AG09309 (cell line): ENCODE measurements at regions not wholly inside any gene's neighbourhood (a gene's known extent, or its start where the extent isn't known, plus 50 kb on each side); places are given as distances from the start of the nearest gene placed in this dataset.

Experiments
- DNase-seq: peaks from one replicate; pipeline ENCODE4 v3.0.0-alpha.2; 2010; ENCODE audit warnings: low read depth
- H3K4me3 ChIP-seq: 2 replicates; pipeline ENCODE4 v1.5.1; 2011; ENCODE audit warnings: mild to moderate bottlenecking, low read depth, low read length, moderate library complexity; ENCODE audit not compliant: control insufficient read depth
- TF ChIP-seq, protein P1 (sequence below): IDR thresholded peaks from 2 replicates; pipeline ENCODE4 v1.5.1; 2011; ENCODE audit warnings: mild to moderate bottlenecking, low read depth, low read length, inconsistent platforms; ENCODE audit not compliant: insufficient read depth, control insufficient read depth; ENCODE audit errors: missing control alignments

GRCh38 chr4:58456727-58457384, 1346.7 kb upstream of the IGFBP7 start:
- H3K4me3 ChIP-seq: no peak overlapping the region
- no peak for DNase-seq
- TF ChIP-seq, protein P1, sequence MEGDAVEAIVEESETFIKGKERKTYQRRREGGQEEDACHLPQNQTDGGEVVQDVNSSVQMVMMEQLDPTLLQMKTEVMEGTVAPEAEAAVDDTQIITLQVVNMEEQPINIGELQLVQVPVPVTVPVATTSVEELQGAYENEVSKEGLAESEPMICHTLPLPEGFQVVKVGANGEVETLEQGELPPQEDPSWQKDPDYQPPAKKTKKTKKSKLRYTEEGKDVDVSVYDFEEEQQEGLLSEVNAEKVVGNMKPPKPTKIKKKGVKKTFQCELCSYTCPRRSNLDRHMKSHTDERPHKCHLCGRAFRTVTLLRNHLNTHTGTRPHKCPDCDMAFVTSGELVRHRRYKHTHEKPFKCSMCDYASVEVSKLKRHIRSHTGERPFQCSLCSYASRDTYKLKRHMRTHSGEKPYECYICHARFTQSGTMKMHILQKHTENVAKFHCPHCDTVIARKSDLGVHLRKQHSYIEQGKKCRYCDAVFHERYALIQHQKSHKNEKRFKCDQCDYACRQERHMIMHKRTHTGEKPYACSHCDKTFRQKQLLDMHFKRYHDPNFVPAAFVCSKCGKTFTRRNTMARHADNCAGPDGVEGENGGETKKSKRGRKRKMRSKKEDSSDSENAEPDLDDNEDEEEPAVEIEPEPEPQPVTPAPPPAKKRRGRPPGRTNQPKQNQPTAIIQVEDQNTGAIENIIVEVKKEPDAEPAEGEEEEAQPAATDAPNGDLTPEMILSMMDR: no peak

DNA sequence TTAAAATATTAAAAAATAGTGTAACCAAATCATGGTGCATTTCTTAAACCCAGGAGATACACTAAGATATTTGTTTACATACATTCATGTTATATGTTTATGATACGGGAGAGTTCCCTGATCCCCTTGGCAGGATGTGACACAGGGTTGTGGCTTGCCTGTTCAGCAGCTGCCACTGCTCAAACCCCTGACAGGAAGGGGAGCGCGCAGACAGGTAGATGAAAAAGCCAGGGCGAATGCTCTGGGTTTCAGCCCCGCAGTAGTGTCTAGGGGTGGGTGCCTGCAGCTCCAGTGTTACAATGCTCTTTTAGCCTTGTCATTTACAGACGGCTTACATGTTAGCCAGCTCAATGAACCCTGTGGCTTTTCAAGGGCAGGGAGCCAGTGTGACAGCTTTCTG, 1343.8 kb upstream of the IGFBP7 start:
- DNase-seq: no peak
- TF ChIP-seq, protein P1: no peak
- no peak overlapping the region for H3K4me3 ChIP-seq

DNA sequence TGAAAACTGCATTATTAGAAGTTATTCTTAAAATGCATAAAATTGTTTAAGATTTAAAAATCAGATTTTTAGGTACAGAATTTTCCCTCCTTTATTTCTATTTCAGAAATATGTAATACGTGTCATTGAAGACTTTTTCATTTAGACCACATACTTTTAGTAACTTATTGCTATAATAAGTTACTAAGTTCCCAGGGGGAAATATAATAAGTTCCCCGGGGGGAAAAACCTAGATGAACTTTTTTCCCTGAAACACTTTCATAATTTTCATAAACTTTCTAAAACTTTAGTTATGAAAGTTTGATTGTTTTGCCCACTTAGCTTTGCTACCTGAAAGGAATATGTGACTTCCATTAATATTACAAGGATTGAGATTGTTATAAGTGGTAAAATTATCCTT, 1341.5 kb upstream of the IGFBP7 start:
- no peak overlapping the region for H3K4me3 ChIP-seq
- DNase-seq: no peak
- TF ChIP-seq, protein P1: no peak

DNA sequence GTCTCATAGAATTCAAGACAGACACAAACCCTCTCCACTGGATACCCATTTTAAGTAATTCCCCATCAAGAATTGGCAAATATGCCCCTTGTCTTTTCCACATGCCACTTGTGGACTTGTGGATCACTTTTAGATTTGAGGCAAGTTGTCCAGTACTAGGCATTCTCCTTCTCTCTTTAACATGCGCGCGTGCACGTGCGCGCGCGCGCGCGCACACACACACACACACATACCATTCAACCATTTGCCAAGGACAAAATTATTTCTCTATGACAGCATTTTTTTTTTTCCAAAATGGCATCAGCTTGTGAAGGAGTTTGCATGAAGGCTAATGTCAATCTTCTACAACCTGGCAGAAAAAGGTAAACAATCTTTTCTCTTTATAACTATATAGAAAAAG, 1325.7 kb upstream of the IGFBP7 start:
- H3K4me3 ChIP-seq: no peak overlapping the region
- DNase-seq: no peak
- TF ChIP-seq, protein P1: no peak

DNA sequence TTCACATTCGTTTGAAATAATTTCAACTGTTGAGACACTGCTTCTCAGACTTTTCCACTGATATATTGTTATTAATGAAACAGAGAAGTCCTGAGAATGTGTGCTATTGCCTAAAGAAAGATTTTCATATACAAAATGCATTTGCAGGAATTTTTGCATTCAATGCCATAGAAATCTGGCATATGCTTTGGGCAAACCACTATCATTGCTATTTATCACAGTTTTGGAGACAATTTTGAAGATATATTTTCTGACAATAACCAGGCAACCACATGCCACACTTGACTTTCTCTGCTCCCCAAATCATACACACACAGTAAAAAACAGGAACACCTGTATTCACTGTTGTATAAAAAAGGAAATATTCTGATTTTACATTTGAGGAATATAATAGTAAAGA, 1303.7 kb upstream of the IGFBP7 start:
- no peak overlapping the region for H3K4me3 ChIP-seq
- TF ChIP-seq, protein P1: no peak
- no peak for DNase-seq

- DNase-seq: no peak
- no peak overlapping the region for H3K4me3 ChIP-seq
- TF ChIP-seq, protein P1: no peak
Observed at GRCh38 chr4:58411904-58412303, 1301.7 kb upstream of the IGFBP7 start.

DNA sequence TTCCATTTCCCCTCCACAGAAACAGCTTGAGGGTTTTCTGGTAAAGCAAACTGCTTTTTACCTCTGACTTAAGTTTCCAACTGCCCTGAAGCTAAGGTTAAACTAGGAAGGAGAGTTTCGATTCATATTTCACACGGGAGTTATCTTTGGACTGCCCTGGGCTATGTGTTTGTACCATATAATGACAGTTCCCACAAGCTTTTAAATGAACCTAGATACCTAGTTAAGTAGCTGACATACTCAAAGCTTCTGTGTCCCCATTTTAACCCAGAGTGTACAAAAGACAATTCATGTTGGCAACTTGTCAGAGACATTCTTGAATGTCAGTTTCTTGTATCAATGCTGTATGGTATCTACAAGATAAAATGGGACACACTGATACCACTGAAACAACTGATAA, 1296.6 kb upstream of the IGFBP7 start:
- no peak for DNase-seq
- TF ChIP-seq, protein P1: no peak
- H3K4me3 ChIP-seq: no peak overlapping the region
